LNCaP clone FGC (cell line): ENCODE measurements at regions not wholly inside any gene's neighbourhood (a gene's known extent, or its start where the extent isn't known, plus 50 kb on each side); places are given as distances from the start of the nearest gene placed in this dataset.

Experiments used
- DNase-seq: peaks from one replicate; pipeline ENCODE4 v3.0.0-alpha.2; 2011; ENCODE audit warnings: low read depth
- H3K4me3 ChIP-seq: 2 replicates; pipeline ENCODE4 v1.5.1; 2011; ENCODE audit warnings: mild to moderate bottlenecking, low read depth, low read length, control low read depth
- CTCF ChIP-seq: IDR thresholded peaks from 2 replicates; pipeline ENCODE4 v1.5.1; 2012; ENCODE audit warnings: mild to moderate bottlenecking; ENCODE audit not compliant: control insufficient read depth, insufficient read depth; ENCODE audit errors: extremely low read depth

DNA sequence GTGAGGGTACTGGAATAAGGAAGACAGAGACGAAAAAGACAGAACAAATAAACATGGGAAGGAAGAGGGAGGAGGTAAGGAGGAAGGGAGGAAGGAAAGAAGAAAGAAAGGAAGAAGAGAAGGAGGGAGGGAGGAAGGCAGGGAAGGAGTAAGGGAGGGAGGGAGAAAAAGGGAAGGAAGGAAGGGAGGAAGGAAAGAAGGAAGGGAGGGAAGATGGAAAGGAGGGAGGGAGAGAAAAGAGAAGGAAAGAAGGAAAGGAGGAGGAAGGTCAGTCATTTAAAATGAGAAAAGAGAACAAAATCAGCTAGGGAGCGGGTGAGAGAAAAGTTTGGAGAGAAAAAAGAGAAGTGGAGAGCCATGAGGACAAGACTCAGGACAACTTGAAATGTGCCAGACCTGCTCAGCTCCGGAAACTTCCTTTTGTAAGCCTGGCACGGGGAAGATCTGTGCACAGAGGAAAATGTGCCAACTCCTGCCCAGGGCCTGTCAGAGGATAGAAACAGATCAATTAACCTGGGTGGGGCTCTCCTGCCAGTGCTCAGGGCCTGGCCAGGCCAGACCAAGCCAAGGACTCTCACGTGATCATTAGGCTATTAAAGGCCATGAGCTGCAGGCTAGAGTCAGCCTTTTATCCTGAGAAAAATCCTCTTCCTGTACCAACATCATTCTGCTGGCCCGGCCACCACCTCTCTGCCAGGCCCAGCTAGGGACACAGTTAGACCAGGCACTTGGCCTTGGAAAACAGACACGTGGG lies 50.1 kb upstream of the BCL6 start:
- DNase-seq = no peak

DNA sequence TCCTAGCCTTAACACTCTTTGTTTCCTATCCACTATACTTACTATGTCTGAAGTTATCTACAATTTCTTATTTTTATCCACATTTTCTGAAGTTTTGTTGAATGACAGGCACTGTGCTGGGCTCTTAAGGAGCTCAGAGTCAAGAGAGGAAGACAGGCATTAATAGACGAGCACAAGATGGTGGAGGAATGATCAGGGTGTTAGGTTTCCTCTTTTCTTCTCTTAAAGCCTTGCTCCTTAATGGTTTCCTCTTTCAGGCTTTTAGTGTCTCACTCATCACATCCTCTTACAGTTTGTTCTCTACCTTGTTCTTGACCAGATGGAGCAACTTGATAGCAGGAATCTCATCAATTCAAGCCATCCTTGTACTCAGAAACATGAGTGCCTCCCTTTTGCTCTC lies 52.9 kb upstream of the BCL6 start:
- no peak for TF ChIP-seq CTCF
- DNase-seq = no peak
- no peak overlapping the region for H3K4me3 ChIP-seq

More for the DNA sequence above, 50.1 kb upstream of the BCL6 start:
- H3K4me3 ChIP-seq = no peak overlapping the region
- no peak for TF ChIP-seq CTCF

DNA sequence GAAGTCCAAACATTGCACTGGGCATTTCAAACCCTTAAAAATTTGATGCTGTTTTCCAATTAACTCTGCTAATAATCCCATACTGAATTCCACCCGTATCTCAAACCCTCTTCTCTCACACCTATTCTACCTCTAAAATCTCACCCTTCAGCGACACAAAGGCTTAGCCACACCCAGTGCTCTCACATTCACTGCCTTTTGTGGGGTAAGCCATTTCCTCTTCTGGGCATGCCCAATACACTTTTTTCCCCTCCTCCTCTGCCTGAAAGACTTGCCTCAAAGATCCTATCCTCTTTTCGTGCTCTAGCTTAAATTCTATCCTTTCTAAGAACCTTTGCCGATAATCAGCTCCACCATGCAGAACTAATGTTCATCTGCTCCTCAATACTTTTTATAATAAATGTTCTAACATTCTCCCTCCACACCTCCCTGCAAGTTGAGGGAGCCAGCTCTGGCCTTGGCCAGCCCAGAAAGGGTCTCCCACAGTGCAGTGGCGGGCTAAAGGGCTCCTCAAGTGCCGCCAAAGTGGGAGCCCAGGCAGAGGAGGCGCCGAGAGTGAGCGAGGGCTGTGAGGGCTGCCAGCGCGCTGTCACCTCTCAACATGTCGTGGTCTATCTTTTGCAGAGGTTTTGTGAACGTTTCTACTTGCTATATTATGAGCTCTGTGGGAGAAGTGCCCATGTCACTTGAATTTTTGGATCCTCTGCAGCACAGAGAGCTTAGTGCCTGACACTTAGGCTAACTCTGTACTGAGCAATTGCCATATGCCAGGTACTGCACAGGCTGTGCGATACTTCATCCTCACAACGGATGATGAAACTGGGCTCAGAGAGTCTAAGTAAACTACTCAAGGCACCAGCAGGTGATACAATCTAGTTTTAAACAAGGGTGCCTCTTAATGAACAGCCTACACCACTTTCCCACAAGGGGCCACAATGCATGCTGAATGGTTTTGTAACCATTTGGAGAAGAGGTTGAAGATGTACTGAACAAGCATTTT lies 53.6 kb upstream of the BCL6 start:
- no peak for TF ChIP-seq CTCF
- no peak for DNase-seq
- H3K4me3 ChIP-seq = no peak overlapping the region

DNA sequence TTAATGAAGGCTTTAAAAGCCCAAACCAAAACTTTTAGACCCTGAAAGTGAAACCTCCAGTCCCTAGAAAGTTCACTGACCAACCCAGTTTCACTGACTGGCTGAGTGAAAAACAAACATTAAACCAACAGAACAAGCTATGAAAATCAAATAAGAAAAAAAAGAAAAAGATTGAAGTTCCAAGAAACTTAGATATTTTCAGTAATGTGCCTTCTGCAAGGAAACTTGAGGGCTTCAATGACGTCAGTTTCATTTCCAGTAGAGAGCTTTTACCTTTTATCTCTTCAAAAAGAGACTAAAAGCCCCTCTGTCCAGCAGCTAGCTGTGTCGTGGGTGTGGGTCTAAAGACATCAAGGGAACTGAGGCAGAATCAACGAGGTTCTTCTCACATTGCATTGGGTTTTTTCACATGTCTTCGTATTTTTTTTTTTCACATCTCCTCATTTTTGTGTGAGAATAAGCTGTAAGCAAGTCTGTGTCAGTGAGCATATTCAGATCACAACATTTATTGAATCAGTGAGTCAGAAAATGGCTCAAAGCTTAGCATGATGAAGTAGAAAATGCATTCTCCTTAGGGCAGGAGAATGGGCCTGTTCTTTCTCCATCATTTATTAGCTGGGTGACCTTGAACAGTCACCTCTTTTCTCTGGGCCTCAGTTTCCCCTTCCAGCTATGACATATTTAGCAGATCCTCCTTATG lies 54.8 kb upstream of the BCL6 start:
- H3K4me3 ChIP-seq = no peak overlapping the region
- DNase-seq = no peak

DNA sequence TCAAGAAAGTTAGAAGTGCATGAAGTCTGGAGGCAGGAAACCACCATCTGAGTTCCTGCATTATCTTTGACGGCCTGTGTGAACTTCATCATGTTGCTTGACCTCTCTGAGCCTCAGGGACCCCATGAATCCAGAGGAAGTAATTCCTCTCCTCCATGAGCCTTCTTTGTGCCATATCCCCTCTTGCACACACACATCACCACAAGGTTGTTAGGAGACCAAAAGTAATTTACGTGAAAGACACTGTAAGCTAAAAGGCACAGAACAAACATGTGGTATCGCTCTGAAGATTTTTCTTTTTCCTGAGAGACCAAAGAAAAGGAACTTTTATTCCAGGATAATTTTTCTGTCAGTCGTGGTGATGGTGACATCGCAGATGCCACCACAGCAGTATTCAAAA lies 55.9 kb upstream of the BCL6 start:
- no peak for TF ChIP-seq CTCF
- DNase-seq = no peak
- H3K4me3 ChIP-seq = no peak overlapping the region

More for the DNA sequence above, 54.8 kb upstream of the BCL6 start:
- no peak for TF ChIP-seq CTCF

DNA sequence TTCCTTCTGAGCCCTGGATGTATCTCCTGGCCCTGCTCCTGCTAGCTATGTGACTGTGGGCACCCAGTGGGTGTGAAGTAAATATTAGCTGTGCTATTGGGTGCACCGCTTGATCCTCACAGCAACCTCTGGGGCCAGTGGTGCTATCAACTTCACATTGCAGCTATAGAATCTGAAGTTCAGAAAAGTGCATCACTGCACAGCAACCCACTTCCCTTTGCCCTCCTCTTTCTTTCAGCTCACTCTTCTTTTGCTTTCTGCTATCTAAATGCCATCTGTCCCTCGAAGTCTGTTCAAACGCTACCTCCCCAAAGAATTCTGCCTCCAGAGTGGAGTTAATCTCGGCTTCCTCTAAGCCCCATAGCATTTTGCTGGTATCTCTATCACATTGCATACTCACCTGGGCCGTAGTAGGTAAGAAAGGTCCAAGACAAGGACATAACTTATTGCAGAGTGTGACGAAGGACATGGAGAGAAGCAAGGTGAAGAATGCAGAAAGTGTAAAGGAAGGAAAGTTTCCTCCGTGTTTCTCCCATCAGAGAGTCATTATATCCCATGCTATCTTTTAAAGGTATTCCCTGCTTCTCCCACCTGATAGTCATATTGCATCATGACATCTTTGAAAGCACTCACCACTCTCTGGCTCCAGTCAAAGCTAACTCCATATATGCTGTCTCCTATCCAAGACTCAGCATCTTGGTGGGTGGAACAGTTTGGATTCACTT lies 57.1 kb upstream of the BCL6 start:
- no peak for TF ChIP-seq CTCF
- no peak for DNase-seq
- H3K4me3 ChIP-seq = no peak overlapping the region
